Neural crest cell (in vitro differentiated cells): ENCODE measurements at regions not wholly inside any gene's neighbourhood (a gene's known extent, or its start where the extent isn't known, plus 50 kb on each side); places are given as distances from the start of the nearest gene placed in this dataset.

Experiments used
- DNase-seq: peaks from one replicate; pipeline ENCODE4 v3.0.0; 2021; ENCODE audit warnings: low read depth, mixed read lengths, low spot score
- H3K27ac Mint-ChIP-seq: one replicate; pipeline ENCODE4 v1.8.0; 2021; ENCODE audit warnings: mild to moderate bottlenecking, mixed read lengths; ENCODE audit not compliant: unreplicated experiment
- H3K27me3 Mint-ChIP-seq: 2 replicates; pipeline ENCODE4 v1.8.0; 2021; ENCODE audit warnings: low read depth, mild to moderate bottlenecking, mixed read lengths
- H3K36me3 Mint-ChIP-seq: 2 replicates; pipeline ENCODE4 v1.8.0; 2021; ENCODE audit warnings: low read depth, mild to moderate bottlenecking, mixed read lengths
- H3K4me1 Mint-ChIP-seq: 2 replicates; pipeline ENCODE4 v1.8.0; 2021; ENCODE audit warnings: mixed read lengths
- H3K4me3 Mint-ChIP-seq: one replicate; pipeline ENCODE4 v1.8.0; 2021; ENCODE audit warnings: mild to moderate bottlenecking, mixed read lengths
- H3K9me3 Mint-ChIP-seq: 2 replicates; pipeline ENCODE4 v1.8.0; 2021; ENCODE audit warnings: mixed read lengths
- TF ChIP-seq, protein P1 (sequence below): fragments of 200-600 bp; sonication (generic); conservative IDR thresholded peaks from 2 replicates; pipeline ENCODE4 v1.5.0; 2021; ENCODE audit warnings: antibody characterized with exemption, mild to moderate bottlenecking

DNA sequence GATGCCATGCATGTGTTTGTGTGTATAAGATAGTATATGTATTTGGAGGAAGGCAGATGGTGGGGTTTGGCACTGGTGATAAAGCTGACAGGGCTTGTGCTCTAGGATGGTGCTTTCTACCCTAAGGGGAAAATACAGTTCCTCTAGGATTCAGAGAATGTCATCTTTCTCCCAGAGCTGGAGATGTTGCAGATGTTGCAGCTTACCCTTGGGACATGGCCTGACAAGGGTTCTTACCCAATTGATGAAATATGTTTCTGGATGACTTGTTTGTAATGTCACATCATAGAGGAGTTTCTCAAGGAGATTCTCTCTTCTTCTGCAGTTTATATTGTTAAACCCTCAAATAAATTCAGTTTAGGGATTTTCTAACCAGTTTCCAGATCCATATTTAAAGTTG lies 52.5 kb upstream of the PITX2 start:
- no peak overlapping the region for H3K27ac Mint-ChIP-seq
- H3K27me3 Mint-ChIP-seq = peaks cover 8% of the 10 kb centered on the region
- H3K36me3 Mint-ChIP-seq = no peaks in the 10 kb centered on the region
- peaks cover 5% of the 10 kb centered on the region for H3K4me1 Mint-ChIP-seq
- no peak overlapping the region for H3K4me3 Mint-ChIP-seq
- H3K9me3 Mint-ChIP-seq = no peaks in the 10 kb centered on the region
- TF ChIP-seq, protein P1, sequence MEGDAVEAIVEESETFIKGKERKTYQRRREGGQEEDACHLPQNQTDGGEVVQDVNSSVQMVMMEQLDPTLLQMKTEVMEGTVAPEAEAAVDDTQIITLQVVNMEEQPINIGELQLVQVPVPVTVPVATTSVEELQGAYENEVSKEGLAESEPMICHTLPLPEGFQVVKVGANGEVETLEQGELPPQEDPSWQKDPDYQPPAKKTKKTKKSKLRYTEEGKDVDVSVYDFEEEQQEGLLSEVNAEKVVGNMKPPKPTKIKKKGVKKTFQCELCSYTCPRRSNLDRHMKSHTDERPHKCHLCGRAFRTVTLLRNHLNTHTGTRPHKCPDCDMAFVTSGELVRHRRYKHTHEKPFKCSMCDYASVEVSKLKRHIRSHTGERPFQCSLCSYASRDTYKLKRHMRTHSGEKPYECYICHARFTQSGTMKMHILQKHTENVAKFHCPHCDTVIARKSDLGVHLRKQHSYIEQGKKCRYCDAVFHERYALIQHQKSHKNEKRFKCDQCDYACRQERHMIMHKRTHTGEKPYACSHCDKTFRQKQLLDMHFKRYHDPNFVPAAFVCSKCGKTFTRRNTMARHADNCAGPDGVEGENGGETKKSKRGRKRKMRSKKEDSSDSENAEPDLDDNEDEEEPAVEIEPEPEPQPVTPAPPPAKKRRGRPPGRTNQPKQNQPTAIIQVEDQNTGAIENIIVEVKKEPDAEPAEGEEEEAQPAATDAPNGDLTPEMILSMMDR = no peak
- DNase-seq = no peak

GRCh38 chr4:110676241-110676640 lies 53.4 kb upstream of the PITX2 start:
- H3K9me3 Mint-ChIP-seq = no peaks in the 10 kb centered on the region
- H3K4me3 Mint-ChIP-seq = no peak overlapping the region
- H3K27ac Mint-ChIP-seq = no peak overlapping the region
- peaks cover 4% of the 10 kb centered on the region for H3K4me1 Mint-ChIP-seq
- H3K36me3 Mint-ChIP-seq = no peaks in the 10 kb centered on the region
- no peak for DNase-seq
- H3K27me3 Mint-ChIP-seq = peaks cover 8% of the 10 kb centered on the region
- TF ChIP-seq, protein P1 = no peak

DNA sequence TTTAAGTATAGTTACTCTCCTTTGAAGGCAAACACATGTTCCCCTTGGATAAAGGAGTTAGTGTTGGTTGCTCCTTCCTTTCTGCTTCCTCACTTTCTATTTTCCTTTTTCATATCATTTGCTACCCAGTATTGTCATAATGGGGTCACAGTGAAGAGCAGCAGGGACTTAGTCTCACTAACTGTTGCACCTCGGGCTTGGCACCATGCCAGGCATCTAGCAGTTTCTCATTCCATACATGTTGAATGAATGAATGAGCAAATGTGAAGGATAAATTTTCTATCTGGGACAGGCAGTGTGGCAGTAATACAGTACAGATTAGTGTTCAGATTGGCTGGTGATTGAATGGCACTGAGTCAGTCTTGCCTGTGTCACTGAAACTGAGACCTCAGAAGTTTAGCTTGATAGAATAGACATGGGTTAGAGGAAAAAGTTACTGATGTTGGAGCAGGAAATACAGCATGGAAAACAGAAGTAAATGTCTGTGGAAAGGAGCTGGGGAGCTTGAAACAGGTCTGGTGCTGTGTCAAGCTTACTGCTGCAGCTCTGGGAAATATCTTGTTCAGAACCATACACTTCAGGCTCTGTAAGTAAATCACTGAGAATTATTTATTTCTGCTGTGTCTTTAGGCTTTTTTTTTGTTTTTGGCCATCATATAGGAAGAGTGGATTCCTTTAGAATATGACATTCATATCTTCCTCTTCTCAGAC lies 55.8 kb upstream of the PITX2 start:
- Mint-ChIP-seq H3K4me1 (no peaks in the 10 kb centered on the region), H3K36me3 (no peaks in the 10 kb centered on the region), H3K4me3 (no peak overlapping the region), H3K27ac (no peak overlapping the region), H3K27me3 (peaks cover 8% of the 10 kb centered on the region), H3K9me3 (no peaks in the 10 kb centered on the region)
- no peak for DNase-seq
- TF ChIP-seq, protein P1 = no peak

DNA sequence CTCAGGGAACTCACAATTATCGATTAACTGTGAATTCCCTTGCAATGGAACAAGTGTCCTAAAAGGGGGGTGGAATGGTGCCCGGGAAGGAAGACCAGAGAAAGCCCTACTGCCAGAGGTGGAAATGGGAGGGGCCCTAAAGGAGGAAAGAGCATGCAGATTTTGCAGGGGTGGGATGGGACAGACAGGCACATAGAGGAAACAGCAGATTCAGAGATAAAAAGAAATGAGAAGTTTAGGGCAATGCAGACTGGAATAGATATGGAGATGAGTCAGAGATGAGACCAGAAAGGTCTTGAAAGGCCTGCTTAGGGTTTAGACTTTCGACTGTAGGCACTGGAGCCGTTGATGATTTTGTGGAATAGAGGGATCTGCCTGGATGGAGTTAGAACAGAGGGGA lies 57.4 kb upstream of the PITX2 start:
- H3K4me1 Mint-ChIP-seq = no peaks in the 10 kb centered on the region
- no peaks in the 10 kb centered on the region for H3K9me3 Mint-ChIP-seq
- peaks cover 8% of the 10 kb centered on the region for H3K27me3 Mint-ChIP-seq
- no peak for DNase-seq
- H3K36me3 Mint-ChIP-seq = no peaks in the 10 kb centered on the region
- H3K4me3 Mint-ChIP-seq = no peak overlapping the region
- TF ChIP-seq, protein P1 = no peak
- no peak overlapping the region for H3K27ac Mint-ChIP-seq

- Mint-ChIP-seq H3K4me3 (no peak overlapping the region), H3K4me1 (no peaks in the 10 kb centered on the region), H3K36me3 (no peaks in the 10 kb centered on the region), H3K27ac (no peak overlapping the region), H3K27me3 (peaks cover 8% of the 10 kb centered on the region), H3K9me3 (no peaks in the 10 kb centered on the region)
- TF ChIP-seq, protein P1 = no peak
- no peak for DNase-seq
These were observed 58.5 kb upstream of the PITX2 start for GRCh38 chr4:110681381-110681780.
